ENCODE measurements at regions not wholly inside any gene's neighbourhood (a gene's known extent, or its start where the extent isn't known, plus 50 kb on each side); places are given as distances from the start of the nearest gene placed in this dataset.

DNA sequence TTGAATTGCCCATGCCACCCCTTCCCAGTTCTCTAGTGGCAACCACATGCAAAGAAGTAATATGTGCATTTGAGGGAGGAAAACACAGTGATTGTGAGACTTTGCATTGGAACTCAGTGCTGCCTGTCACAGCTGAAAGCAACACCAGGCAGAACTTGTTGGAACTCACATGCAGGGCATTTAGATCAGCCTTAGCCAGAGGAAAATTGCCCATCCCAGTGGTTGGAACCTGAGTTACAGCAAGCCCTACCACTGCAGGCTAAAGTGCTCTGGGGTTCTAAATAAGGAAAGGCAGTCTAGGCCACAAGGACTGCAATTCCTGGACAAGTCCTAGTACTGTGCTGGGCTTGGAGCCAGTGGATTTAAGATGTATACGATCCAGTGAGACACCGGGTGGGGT lies 245.3 kb upstream of the UFL1 start:
- H3K9me3 ChIP-seq (ENCODE audit: control insufficient read depth, insufficient read depth, low read depth, low read length) = no peaks in the 10 kb centered on the region
- H3K27ac ChIP-seq (ENCODE audit: extremely low read depth, low read depth, low read length) = no peak overlapping the region
- H3K4me1 ChIP-seq (ENCODE audit: control insufficient read depth, insufficient read depth, low read length) = no peaks in the 10 kb centered on the region
- no peak overlapping the region for H3K4me3 ChIP-seq (ENCODE audit: low read depth, low read length)
- CTCF ChIA-PET = no interaction called here
- POLR2A ChIA-PET = no interaction called here
- no peaks in the 10 kb centered on the region for H3K36me3 ChIP-seq (ENCODE audit: control insufficient read depth in 2 of 2, insufficient read depth in 1 of 2, low read length in 2 of 2)
- TF ChIP-seq KLF16 (tag by site-specific recombination; IDR thresholded peaks at IDR 0.05) (no peak), OVOL3 (tag by site-specific recombination; IDR thresholded peaks at IDR 0.05) (no peak), SETDB1 (IDR thresholded peaks at IDR 0.05; ENCODE audit: insufficient read length, low read length) (no peak), ZNF654 (tag by site-specific recombination; IDR thresholded peaks at IDR 0.05; ENCODE audit: low read depth) (no peak), REPIN1 (tag by site-specific recombination; IDR thresholded peaks at IDR 0.05; ENCODE audit: low read depth) (no peak), ZNF146 (tag by site-specific recombination; IDR thresholded peaks at IDR 0.05) (no peak), RBAK (tag by site-specific recombination; IDR thresholded peaks at IDR 0.05) (no peak), ZNF660 (tag by site-specific recombination; IDR thresholded peaks at IDR 0.05) (no peak), ZNF707 (tag by site-specific recombination; IDR thresholded peaks at IDR 0.05) (no peak), ZNF530 (tag by site-specific recombination; IDR thresholded peaks at IDR 0.05; ENCODE audit: low read depth) (no peak), ZNF24 (tag by site-specific recombination; IDR thresholded peaks at IDR 0.05) (no peak), ZEB2 (tag by site-specific recombination; IDR thresholded peaks at IDR 0.05) (no peak), ZNF600 (tag by site-specific recombination; IDR thresholded peaks at IDR 0.05) (no peak)
- TF ChIP-seq, protein P1, sequence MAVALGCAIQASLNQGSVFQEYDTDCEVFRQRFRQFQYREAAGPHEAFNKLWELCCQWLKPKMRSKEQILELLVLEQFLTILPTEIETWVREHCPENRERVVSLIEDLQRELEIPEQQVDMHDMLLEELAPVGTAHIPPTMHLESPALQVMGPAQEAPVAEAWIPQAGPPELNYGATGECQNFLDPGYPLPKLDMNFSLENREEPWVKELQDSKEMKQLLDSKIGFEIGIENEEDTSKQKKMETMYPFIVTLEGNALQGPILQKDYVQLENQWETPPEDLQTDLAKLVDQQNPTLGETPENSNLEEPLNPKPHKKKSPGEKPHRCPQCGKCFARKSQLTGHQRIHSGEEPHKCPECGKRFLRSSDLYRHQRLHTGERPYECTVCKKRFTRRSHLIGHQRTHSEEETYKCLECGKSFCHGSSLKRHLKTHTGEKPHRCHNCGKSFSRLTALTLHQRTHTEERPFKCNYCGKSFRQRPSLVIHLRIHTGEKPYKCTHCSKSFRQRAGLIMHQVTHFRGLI (tag by site-specific recombination; IDR thresholded peaks at IDR 0.05) = no peak
- TF ChIP-seq, protein P2, sequence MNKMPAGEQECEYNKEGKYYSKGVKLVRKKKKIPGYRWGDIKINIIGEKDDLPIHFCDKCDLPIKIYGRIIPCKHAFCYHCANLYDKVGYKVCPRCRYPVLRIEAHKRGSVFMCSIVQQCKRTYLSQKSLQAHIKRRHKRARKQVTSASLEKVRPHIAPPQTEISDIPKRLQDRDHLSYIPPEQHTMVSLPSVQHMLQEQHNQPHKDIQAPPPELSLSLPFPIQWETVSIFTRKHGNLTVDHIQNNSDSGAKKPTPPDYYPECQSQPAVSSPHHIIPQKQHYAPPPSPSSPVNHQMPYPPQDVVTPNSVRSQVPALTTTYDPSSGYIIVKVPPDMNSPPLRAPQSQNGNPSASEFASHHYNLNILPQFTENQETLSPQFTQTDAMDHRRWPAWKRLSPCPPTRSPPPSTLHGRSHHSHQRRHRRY (tag by site-specific recombination; IDR thresholded peaks at IDR 0.05) = no peak
- TF ChIP-seq, protein P3, sequence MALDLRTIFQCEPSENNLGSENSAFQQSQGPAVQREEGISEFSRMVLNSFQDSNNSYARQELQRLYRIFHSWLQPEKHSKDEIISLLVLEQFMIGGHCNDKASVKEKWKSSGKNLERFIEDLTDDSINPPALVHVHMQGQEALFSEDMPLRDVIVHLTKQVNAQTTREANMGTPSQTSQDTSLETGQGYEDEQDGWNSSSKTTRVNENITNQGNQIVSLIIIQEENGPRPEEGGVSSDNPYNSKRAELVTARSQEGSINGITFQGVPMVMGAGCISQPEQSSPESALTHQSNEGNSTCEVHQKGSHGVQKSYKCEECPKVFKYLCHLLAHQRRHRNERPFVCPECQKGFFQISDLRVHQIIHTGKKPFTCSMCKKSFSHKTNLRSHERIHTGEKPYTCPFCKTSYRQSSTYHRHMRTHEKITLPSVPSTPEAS (tag by site-specific recombination; IDR thresholded peaks at IDR 0.05) = no peak
- TF ChIP-seq, protein P4, sequence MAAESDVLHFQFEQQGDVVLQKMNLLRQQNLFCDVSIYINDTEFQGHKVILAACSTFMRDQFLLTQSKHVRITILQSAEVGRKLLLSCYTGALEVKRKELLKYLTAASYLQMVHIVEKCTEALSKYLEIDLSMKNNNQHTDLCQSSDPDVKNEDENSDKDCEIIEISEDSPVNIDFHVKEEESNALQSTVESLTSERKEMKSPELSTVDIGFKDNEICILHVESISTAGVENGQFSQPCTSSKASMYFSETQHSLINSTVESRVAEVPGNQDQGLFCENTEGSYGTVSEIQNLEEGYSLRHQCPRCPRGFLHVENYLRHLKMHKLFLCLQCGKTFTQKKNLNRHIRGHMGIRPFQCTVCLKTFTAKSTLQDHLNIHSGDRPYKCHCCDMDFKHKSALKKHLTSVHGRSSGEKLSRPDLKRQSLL (tag by site-specific recombination; IDR thresholded peaks at IDR 0.05) = no peak

DNA sequence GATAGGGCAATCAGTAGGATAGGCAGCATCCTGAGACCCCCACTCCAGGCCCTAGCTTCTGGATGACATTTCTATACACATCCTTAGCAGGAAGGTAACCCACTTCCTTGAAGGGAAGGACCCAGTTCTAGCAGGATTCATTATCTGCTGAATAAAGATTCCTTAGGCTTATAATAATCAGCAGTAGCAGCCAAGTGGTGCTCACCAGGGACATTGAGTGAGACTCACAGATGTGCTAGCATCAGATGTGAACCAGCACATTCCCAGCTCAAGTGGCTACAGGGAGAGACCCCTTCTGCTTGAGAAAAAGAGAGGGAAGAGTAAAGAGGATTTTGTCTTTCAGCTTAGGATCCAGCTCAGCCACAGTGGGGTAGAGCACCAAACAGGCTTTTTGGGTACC lies 244.8 kb upstream of the UFL1 start:
- Histone ChIP-seq H3K4me3 (ENCODE audit: low read depth, low read length) (no peak overlapping the region), H3K9me3 (ENCODE audit: control insufficient read depth, insufficient read depth, low read depth, low read length) (no peaks in the 10 kb centered on the region), H3K27ac (ENCODE audit: extremely low read depth, low read depth, low read length) (no peak overlapping the region), H3K36me3 (ENCODE audit: control insufficient read depth in 2 of 2, insufficient read depth in 1 of 2, low read length in 2 of 2) (no peaks in the 10 kb centered on the region), H3K4me1 (ENCODE audit: control insufficient read depth, insufficient read depth, low read length) (no peaks in the 10 kb centered on the region)
- ChIA-PET CTCF (no interaction called here), POLR2A (no interaction called here)
- TF ChIP-seq ZNF302 (tag by site-specific recombination; IDR thresholded peaks at IDR 0.05; ENCODE audit: low read depth) = no peak
- TF ChIP-seq, protein P5, sequence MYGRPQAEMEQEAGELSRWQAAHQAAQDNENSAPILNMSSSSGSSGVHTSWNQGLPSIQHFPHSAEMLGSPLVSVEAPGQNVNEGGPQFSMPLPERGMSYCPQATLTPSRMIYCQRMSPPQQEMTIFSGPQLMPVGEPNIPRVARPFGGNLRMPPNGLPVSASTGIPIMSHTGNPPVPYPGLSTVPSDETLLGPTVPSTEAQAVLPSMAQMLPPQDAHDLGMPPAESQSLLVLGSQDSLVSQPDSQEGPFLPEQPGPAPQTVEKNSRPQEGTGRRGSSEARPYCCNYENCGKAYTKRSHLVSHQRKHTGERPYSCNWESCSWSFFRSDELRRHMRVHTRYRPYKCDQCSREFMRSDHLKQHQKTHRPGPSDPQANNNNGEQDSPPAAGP (tag by site-specific recombination; IDR thresholded peaks at IDR 0.05) = no peak
- TF ChIP-seq ZNF423 (tag by site-specific recombination; IDR thresholded peaks at IDR 0.05) = no peak
- TF ChIP-seq ZNF266 (tag by site-specific recombination; IDR thresholded peaks at IDR 0.05; ENCODE audit: low read depth) = no peak
- TF ChIP-seq, protein P6, sequence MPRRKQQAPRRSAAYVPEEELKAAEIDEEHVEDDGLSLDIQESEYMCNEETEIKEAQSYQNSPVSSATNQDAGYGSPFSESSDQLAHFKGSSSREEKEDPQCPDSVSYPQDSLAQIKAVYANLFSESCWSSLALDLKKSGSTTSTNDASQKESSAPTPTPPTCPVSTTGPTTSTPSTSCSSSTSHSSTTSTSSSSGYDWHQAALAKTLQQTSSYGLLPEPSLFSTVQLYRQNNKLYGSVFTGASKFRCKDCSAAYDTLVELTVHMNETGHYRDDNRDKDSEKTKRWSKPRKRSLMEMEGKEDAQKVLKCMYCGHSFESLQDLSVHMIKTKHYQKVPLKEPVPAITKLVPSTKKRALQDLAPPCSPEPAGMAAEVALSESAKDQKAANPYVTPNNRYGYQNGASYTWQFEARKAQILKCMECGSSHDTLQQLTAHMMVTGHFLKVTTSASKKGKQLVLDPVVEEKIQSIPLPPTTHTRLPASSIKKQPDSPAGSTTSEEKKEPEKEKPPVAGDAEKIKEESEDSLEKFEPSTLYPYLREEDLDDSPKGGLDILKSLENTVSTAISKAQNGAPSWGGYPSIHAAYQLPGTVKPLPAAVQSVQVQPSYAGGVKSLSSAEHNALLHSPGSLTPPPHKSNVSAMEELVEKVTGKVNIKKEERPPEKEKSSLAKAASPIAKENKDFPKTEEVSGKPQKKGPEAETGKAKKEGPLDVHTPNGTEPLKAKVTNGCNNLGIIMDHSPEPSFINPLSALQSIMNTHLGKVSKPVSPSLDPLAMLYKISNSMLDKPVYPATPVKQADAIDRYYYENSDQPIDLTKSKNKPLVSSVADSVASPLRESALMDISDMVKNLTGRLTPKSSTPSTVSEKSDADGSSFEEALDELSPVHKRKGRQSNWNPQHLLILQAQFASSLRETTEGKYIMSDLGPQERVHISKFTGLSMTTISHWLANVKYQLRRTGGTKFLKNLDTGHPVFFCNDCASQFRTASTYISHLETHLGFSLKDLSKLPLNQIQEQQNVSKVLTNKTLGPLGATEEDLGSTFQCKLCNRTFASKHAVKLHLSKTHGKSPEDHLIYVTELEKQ (tag by site-specific recombination; IDR thresholded peaks at IDR 0.05; ENCODE audit: borderline replicate concordance) = no peak

All from HEK293 (cell line).